ENCODE measurements at regions not wholly inside any gene's neighbourhood (a gene's known extent, or its start where the extent isn't known, plus 50 kb on each side); places are given as distances from the start of the nearest gene placed in this dataset.
"Not testable (repeated sequence)": the region's sequence is repeated elsewhere in the genome, so short reads cannot be mapped to it uniquely, and the experiment has no call there.

DNA sequence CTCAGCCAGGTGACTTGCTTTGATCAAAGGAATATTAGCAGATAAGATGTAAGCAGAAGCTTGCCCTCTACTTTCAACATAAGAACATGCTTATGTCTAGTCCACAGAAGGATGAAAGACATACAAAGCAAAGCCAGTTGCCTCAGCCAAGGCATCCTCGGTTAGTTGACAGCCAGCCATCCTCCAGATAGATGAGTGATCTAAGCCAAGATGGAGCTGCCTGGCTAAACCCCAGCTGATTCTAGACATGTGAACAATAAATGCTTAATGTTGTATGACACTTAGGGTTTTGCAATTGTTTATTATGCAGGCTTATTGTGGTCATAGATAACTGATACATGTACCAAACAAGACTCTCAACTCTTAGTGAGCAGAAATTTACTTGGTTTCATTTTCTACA is 157.6 kb upstream of the TMTC2 start:
- peak; percentile 41 for DNase-seq

DNA sequence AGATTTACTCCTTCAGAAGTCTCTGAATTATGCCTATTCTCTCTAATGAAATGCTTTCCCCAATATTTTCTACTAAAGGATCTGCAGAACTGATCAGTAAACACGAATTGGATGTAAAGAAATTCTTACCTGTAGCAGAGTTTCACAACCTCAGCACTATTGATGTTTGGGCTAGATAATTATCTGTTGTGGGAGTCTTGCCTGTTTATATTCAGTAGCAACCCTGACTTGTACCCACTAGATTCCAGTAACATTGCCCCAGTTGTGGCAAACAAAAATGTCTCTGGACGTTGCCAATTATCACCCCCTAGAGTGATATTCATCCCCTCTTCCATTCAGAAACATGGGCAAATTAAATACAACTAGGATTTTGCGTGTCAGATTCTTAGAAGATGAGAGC is 156.8 kb upstream of the TMTC2 start:
- DNase-seq = no peak

DNA sequence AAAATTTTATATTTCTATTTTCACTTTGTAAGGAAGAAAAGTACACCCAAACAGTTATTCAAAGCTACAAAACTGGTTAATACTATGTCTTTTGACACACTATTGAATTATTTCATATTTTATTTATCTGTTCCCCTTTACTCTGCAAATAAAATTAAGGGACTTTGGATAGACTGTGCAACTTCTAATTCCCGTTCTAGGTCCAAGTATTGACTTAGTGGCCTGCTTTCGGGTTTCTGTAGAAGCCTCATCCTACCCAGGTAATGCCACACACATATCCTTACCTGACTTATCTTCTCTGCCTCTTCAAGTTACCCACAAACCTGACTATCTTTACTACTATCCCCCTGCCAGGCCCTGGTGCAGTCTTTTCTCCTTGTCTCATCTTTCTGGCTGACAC is 156.3 kb upstream of the TMTC2 start:
- no peak for DNase-seq

DNA sequence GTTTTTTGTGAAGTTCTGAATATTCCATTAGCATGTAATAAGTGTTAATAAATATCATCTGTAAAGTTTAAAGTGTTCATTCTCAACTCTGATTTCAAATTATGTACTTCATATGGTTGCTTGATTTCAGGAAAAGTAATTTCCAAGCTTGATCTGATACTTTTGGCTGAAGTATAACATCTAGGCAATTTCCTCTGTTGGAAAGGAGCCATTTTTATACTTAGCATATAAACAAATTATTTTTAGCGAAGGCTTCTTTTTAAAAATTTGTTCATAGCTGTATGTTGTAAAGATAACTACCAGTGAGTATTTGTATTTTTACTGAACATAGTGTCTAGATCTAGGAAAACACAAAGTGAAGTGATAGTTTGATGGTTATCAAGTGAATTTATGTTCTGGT is 153.4 kb upstream of the TMTC2 start:
- no peak for DNase-seq

DNA sequence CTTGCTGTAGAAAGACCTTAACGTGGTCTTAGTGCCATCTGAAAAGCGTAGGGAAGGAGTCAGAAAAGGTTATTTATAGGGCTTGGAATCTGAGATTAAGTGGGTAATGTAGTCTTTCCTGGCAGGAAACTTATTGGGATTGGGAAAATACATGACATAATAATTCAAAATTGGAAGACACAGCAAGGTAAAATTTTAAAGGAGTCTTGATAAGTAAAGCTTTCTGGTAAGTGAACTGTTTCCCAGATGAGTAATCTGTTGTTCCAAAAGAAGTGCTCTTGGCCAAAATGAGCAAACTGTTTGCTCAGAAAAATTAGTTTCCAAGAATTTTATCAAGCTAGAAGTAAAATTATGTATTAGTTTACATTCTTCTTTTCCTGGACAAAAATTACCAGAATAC is 149.3 kb upstream of the TMTC2 start:
- DNase-seq = no peak

GRCh38 chr12:82554529-82554928 is 132.2 kb upstream of the TMTC2 start:
- no peak for DNase-seq

DNA sequence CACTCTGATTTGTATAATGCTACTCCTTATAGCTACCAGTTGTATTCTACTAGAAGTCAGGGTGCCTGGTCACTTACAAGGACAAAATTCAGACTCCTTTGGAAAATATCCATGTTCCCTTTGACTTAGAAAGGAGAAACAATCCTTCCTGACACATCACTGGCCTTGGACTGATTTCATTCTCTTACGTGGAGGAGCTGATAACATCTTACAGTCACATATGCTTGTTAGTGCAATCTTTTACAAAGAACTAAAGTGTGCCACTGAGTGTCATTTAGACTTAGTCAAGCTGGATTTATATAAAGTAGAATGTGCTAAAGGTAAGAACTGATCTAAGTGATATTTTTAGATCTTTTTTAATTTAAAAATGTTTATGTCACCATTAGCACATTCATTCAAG is 131.0 kb upstream of the TMTC2 start:
- no peak for DNase-seq

- no peak for DNase-seq
These were observed 120.7 kb upstream of the TMTC2 start for GRCh38 chr12:82565966-82566365.

DNA sequence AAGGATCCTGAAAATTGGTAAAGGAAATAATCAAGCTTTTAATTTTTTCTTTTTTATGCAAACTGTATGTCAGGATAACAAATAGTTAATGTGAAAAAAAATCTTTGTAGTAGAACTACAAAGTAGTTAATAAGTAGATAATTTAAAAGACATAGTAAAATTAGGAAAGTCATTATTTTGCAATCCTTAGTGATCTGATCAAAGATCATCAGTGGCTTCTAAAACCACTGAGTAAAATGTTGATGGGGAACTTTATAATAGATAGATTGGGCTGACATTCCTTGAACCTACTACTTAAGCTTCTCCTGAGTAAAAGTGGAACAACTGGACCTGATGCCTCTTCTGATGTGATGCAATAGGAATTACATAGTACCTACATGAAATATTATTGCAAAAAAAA is 119.0 kb upstream of the TMTC2 start:
- no peak for DNase-seq

- no peak for DNase-seq
These were observed 112.5 kb upstream of the TMTC2 start for GRCh38 chr12:82574191-82574590.

- no peak for DNase-seq
These were observed 108.0 kb upstream of the TMTC2 start for GRCh38 chr12:82578725-82579124.

- no peak for DNase-seq
These were observed 103.0 kb upstream of the TMTC2 start for GRCh38 chr12:82583756-82584155.

GRCh38 chr12:82593143-82593542 is 93.6 kb upstream of the TMTC2 start:
- no peak for DNase-seq

- DNase-seq = peak; percentile 6
These were observed 92.8 kb upstream of the TMTC2 start for GRCh38 chr12:82593901-82594396.

- no peak for DNase-seq
These were observed 90.8 kb upstream of the TMTC2 start for GRCh38 chr12:82595941-82596340.

GRCh38 chr12:82596483-82596882 is 90.2 kb upstream of the TMTC2 start:
- DNase-seq = no peak

DNA sequence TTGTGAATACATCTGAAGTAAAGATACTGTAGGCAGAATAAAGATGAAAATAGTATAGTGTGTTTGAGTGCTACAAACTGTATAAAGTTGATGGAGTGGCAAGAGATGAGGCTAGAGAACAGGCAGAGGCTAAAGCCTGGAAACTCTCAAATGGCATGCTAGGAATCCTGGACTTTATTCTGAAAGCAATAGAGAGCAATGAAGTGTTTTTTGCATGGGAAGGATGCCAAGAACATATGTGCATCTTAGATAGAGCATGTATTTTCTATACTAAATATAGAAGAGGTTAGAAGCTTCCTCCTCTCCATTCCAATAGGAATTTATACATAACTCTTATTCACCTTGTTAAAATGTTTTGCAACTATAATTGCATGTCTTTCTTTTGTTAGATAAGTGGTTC is 86.3 kb upstream of the TMTC2 start:
- no peak for DNase-seq

- DNase-seq = not testable (repeated sequence)
These were observed 83.1 kb upstream of the TMTC2 start for GRCh38 chr12:82603647-82604046.

GRCh38 chr12:82605115-82605514 is 81.6 kb upstream of the TMTC2 start:
- DNase-seq = no peak

- DNase-seq = no peak
These were observed 78.0 kb upstream of the TMTC2 start for GRCh38 chr12:82608706-82609105.

- no peak for DNase-seq
These were observed 77.3 kb upstream of the TMTC2 start for GRCh38 chr12:82609234-82609914.

GRCh38 chr12:82619644-82620043 is 67.1 kb upstream of the TMTC2 start:
- DNase-seq = no peak

DNA sequence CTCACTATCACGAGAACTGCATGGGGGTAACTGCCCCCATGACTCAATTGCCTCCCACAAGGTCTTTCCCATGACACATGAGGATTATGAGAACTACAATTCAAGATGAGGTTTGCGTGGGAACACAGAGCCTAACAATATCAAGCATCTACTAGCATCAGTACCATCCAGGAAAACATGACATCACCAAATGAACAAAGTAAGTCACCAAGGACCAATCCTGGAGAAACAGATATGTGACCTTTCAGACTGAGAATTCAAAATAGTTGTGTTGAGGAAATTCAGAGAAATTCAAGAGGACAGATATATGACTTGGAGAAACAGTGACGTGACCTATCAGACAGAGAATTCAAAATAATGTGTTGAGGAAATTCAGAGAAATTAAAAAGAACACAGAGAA is 65.8 kb upstream of the TMTC2 start:
- no peak for DNase-seq

DNA sequence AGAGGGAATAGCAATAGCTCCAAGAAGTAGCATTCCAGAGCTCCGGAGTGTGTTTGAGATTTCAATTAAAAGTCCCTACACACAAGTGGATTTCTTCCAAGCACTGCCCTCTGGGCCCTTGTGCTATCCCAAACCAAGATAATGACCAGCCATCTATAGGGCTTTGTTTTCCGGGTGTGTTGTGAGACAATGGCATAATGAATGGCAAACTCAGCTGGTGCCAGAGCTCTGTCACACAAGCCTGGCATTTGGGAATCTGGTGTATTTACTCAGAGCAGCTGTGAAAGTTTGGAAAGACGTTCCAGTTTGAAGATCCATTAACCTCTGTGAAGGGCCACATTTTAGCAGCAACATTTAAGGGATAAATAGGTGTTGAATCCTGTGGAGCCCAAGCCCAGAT is 61.2 kb upstream of the TMTC2 start:
- DNase-seq = no peak

- no peak for DNase-seq
These were observed 58.9 kb upstream of the TMTC2 start for GRCh38 chr12:82627799-82628198.

All from NCI-H446 treated with DMSO at 0.1 percent for 48 hours (cell line).